ENCODE measurements at regions not wholly inside any gene's neighbourhood (a gene's known extent, or its start where the extent isn't known, plus 50 kb on each side); places are given as distances from the start of the nearest gene placed in this dataset.

DNA sequence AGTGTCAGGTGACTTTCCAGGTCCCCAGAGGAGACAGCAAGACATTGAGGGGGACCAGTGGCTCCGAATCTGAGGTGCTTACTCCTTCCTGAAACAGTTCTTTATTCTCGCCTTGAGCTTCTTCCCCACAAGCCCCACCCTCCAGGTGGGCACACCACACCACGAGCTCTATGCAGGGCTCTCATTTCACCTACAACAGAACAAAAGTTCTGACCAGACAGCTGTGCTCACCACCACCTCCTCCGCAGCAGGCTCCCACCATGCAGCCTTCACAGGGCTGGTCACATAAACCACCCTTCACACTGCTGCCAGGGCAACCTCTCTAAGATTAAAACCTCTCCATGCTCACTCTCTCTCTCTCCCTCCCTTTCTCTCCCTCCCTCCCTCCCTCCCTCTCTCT lies 384.5 kb upstream of the ARID1B start:
- TF ChIP-seq, protein P1, sequence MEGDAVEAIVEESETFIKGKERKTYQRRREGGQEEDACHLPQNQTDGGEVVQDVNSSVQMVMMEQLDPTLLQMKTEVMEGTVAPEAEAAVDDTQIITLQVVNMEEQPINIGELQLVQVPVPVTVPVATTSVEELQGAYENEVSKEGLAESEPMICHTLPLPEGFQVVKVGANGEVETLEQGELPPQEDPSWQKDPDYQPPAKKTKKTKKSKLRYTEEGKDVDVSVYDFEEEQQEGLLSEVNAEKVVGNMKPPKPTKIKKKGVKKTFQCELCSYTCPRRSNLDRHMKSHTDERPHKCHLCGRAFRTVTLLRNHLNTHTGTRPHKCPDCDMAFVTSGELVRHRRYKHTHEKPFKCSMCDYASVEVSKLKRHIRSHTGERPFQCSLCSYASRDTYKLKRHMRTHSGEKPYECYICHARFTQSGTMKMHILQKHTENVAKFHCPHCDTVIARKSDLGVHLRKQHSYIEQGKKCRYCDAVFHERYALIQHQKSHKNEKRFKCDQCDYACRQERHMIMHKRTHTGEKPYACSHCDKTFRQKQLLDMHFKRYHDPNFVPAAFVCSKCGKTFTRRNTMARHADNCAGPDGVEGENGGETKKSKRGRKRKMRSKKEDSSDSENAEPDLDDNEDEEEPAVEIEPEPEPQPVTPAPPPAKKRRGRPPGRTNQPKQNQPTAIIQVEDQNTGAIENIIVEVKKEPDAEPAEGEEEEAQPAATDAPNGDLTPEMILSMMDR (IDR thresholded peaks at IDR 0.05; ENCODE audit: borderline replicate concordance, insufficient read depth, low read depth, low read length), result no peak
- no peak overlapping the region for H3K4me3 ChIP-seq (ENCODE audit: low read depth, low read length)

DNA sequence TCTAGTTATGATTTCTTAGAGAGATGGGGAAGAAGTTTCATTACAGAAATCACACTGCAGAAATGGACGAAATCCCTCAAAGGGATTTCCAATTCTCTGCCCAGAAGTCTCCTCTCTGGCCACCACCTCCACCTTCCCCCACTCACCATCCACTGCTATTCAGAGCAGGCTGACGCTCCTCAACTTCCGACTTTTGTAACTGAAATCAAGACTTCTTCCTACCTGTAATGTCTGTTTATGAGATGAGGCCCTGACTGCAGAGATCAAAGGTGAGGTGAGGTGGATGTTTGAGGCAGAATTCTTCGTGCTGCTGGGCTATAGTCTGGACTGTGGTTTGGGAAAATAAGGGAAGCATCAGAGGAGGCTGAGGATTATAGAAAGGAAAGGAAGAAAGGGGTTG lies 385.2 kb upstream of the ARID1B start:
- TF ChIP-seq, protein P1 (IDR thresholded peaks at IDR 0.05; ENCODE audit: borderline replicate concordance, insufficient read depth, low read depth, low read length), result no peak
- no peak overlapping the region for H3K4me3 ChIP-seq (ENCODE audit: low read depth, low read length)

DNA sequence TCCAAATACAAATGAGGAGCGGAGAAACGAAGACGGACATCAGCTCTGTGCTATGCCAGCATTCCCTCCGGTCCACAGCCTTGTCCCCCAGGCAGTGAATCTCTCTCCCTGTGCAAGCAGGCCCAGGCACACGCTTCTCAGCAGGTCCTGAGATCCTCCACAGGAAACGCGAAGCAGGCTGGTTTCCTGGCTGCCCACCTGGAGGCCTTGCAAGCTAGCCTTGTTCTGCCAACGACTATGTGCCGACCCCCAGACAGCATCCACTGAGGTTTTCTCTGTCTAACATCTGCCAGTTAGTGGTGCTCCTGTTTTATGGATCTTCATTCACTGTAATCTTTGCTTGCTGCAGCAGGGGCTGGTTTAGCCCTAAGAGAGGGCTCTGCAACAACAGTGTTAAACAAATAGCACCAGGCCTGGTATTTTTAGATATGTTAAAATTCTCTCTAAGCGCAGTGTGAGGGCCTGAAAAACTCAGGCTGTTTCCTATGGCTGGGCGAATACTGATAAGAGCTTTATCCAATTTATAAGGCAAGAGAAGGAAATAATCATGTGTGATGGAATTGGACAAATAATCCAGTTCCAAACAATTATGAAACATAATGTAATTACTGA lies 386.0 kb upstream of the ARID1B start:
- H3K4me3 ChIP-seq (ENCODE audit: low read depth, low read length), result no peak overlapping the region
- TF ChIP-seq, protein P1 (IDR thresholded peaks at IDR 0.05; ENCODE audit: borderline replicate concordance, insufficient read depth, low read depth, low read length), result no peak

DNA sequence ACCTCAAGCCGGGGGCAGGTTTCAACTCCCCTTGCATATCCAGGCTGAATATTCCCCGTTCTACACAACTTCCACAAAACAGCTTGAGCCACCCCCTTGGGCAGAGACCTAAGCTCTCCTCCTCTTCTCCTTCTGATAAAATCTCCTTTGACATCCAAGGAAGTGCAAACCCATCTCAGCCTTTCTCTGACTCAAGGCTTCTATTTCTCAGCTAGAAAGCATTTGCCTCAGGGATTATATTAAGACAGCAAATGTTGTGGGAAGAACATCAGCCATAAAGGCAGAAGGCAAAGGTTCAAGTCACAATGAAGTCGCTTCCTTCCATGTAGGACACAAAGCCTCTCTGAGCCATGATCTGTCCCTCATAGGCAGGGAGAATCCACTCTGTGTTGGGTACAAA lies 386.6 kb upstream of the ARID1B start:
- H3K4me3 ChIP-seq (ENCODE audit: low read depth, low read length), result no peak overlapping the region
- TF ChIP-seq, protein P1 (IDR thresholded peaks at IDR 0.05; ENCODE audit: borderline replicate concordance, insufficient read depth, low read depth, low read length), result no peak

DNA sequence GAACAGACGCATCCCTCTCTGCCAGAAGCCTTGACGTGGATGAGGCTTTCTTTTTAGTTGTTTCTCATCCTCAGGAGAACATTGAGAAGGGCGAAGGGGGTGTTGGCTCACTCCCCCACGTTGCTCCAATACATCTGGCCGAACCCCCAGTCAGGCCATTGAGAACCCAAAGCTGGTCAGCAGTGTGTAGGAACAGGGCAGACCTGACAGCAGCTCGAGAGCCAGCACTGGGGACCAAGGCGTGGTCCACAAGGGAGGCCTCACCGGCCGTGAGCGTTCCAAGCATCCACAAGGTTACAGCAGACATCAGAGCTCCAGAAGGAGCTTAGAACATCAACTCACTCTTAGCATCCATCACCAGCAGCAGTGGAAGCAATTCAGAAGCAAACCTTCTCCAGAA lies 387.9 kb upstream of the ARID1B start:
- no peak overlapping the region for H3K4me3 ChIP-seq (ENCODE audit: low read depth, low read length)
- TF ChIP-seq, protein P1 (IDR thresholded peaks at IDR 0.05; ENCODE audit: borderline replicate concordance, insufficient read depth, low read depth, low read length), result no peak

DNA sequence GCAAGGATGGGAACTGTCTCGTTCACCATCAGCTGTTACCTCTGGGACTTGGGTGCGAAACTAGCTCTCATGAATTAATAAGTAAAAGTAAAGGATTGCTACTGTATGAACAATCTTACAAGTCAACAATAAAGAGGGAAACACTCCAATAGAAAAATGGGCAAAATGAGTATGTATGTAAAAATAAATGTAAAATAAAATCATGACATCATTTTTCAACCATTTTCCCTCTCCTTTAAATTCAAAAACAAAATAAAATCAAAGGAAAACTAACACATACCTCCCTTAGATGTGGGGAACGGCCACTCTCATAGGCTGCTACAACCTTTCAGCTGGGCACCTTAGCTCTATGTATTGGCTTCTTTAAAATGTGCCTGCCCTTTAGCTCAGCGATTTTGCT lies 389.7 kb upstream of the ARID1B start:
- TF ChIP-seq, protein P1 (IDR thresholded peaks at IDR 0.05; ENCODE audit: borderline replicate concordance, insufficient read depth, low read depth, low read length), result no peak

DNA sequence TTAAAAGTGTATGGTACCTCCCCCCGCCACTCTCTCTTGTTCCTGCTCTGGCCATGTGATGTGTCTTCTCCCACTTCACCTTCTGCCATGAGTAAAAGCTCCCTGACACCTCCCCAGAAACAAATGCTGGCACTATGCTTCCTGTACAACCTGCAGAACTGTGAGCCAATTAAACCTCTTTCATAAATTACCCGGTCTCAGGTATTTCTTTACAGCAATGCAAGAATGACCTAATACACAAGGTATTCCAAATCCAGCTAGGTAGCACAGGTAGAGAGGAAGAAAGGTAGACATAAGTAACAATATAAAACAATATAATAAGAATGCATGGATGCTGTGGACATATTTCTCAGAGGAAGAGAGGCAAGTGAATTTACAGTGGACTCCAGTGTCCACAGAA lies 394.1 kb upstream of the ARID1B start:
- TF ChIP-seq, protein P1 (IDR thresholded peaks at IDR 0.05; ENCODE audit: borderline replicate concordance, insufficient read depth, low read depth, low read length), result no peak
- no peak overlapping the region for H3K4me3 ChIP-seq (ENCODE audit: low read depth, low read length)

More for the DNA sequence above, 389.7 kb upstream of the ARID1B start:
- no peak overlapping the region for H3K4me3 ChIP-seq (ENCODE audit: low read depth, low read length)
